GM12878 (cell line): ENCODE measurements at regions not wholly inside any gene's neighbourhood (a gene's known extent, or its start where the extent isn't known, plus 50 kb on each side); places are given as distances from the start of the nearest gene placed in this dataset.

Source experiments
- CHD2 ChIP-seq: IDR thresholded peaks from 2 replicates; pipeline ENCODE4 v1.6.1; 2011; ENCODE audit warnings: low read depth, low read length, improper control_type of control experiment, borderline replicate concordance
- DPF2 ChIP-seq: fragments of 450-650 bp; IDR thresholded peaks from 2 replicates; pipeline ENCODE4 v1.6.1; 2017; ENCODE audit warnings: mild to moderate bottlenecking
- FOXM1 ChIP-seq: IDR thresholded peaks from 2 replicates; pipeline ENCODE4 v1.6.1; 2012; ENCODE audit warnings: low read depth, mild to moderate bottlenecking, inconsistent platforms, low read length, moderate library complexity
- MEF2B ChIP-seq: fragments of 450-650 bp; IDR thresholded peaks from 2 replicates; pipeline ENCODE4 v1.6.1; 2018; ENCODE audit warnings: mild to moderate bottlenecking, moderate library complexity; ENCODE audit not compliant: partially characterized antibody, poor library complexity, severe bottlenecking
- SIX5 ChIP-seq: IDR thresholded peaks from 2 replicates; pipeline ENCODE4 v1.6.1; 2011; ENCODE audit warnings: mild to moderate bottlenecking, low read depth, low read length, moderate library complexity; ENCODE audit not compliant: severe bottlenecking
- SMC3 ChIP-seq: IDR thresholded peaks from 2 replicates; pipeline ENCODE4 v1.6.1; 2011; ENCODE audit warnings: low read length, improper control_type of control experiment, borderline replicate concordance
- WRNIP1 ChIP-seq: IDR thresholded peaks from 2 replicates; pipeline ENCODE4 v1.6.1; 2011; ENCODE audit warnings: low read depth, low read length, improper control_type of control experiment, borderline replicate concordance
- TF ChIP-seq, protein P1 (sequence below): IDR thresholded peaks from 2 replicates; pipeline ENCODE4 v1.6.1; 2012; ENCODE audit warnings: improper control_type of control experiment, low read depth, low read length; ENCODE audit not compliant: insufficient replicate concordance
- TF ChIP-seq, protein P2 (sequence below): fragments of 450-650 bp; formaldehyde crosslinking; IDR thresholded peaks from 2 replicates; pipeline ENCODE4 v1.5.0; 2022; ENCODE audit warnings: mild to moderate bottlenecking, missing genetic modification characterization
- TF ChIP-seq, protein P3 (sequence below): fragments of 450-650 bp; IDR thresholded peaks from 2 replicates; pipeline ENCODE4 v1.6.1; 2018; ENCODE audit warnings: mild to moderate bottlenecking, low read depth, moderate library complexity; ENCODE audit not compliant: partially characterized antibody
- TF ChIP-seq, protein P4 (sequence below): fragments of 450-650 bp; formaldehyde crosslinking; IDR thresholded peaks from 2 replicates; pipeline ENCODE4 v1.4.0; 2020; ENCODE audit warnings: mild to moderate bottlenecking, moderate library complexity

DNA sequence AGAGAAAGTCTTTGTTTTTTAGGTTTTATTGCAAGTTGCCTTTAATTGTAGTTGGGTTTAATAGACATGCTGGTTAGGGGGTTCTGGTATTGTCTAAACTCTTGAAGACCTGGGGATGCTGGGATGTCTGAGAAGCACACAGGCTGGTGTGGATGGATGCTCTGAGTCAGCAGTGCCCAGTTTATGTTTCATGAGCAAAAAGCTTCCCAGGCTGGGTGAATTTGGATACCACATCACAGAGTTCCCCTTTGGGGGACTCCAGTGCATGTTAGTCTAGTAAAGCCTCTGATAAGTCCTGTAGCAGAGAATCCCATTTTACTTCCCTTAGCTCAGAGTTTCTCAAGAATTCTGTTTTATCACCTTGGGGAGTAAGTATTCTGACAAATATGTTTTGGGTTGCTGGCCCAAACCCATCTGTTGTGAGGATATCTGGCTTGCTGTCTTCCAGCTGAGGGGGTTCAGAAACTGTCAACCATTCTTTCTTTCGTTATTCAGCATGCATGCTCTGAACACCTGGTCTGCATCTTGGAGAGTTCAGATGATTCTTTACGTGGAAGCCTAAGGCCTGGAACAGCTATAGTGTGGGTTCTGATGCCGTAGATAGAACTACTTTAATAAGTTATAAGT, 509.1 kb downstream of the VRK1 start (continued):
- TF ChIP-seq, protein P1, sequence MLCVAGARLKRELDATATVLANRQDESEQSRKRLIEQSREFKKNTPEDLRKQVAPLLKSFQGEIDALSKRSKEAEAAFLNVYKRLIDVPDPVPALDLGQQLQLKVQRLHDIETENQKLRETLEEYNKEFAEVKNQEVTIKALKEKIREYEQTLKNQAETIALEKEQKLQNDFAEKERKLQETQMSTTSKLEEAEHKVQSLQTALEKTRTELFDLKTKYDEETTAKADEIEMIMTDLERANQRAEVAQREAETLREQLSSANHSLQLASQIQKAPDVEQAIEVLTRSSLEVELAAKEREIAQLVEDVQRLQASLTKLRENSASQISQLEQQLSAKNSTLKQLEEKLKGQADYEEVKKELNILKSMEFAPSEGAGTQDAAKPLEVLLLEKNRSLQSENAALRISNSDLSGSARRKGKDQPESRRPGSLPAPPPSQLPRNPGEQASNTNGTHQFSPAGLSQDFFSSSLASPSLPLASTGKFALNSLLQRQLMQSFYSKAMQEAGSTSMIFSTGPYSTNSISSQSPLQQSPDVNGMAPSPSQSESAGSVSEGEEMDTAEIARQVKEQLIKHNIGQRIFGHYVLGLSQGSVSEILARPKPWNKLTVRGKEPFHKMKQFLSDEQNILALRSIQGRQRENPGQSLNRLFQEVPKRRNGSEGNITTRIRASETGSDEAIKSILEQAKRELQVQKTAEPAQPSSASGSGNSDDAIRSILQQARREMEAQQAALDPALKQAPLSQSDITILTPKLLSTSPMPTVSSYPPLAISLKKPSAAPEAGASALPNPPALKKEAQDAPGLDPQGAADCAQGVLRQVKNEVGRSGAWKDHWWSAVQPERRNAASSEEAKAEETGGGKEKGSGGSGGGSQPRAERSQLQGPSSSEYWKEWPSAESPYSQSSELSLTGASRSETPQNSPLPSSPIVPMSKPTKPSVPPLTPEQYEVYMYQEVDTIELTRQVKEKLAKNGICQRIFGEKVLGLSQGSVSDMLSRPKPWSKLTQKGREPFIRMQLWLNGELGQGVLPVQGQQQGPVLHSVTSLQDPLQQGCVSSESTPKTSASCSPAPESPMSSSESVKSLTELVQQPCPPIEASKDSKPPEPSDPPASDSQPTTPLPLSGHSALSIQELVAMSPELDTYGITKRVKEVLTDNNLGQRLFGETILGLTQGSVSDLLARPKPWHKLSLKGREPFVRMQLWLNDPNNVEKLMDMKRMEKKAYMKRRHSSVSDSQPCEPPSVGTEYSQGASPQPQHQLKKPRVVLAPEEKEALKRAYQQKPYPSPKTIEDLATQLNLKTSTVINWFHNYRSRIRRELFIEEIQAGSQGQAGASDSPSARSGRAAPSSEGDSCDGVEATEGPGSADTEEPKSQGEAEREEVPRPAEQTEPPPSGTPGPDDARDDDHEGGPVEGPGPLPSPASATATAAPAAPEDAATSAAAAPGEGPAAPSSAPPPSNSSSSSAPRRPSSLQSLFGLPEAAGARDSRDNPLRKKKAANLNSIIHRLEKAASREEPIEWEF = no peak
- TF ChIP-seq WRNIP1 (no peak), FOXM1 (peak; percentile 10; the same call in 1 of the 2 replicates), SIX5 (no peak), DPF2 (0 out of 2 replicates have a peak, but pooled peaks have one; percentile 13), MEF2B (no peak), CHD2 (no peak), SMC3 (no peak)
- TF ChIP-seq, protein P2, sequence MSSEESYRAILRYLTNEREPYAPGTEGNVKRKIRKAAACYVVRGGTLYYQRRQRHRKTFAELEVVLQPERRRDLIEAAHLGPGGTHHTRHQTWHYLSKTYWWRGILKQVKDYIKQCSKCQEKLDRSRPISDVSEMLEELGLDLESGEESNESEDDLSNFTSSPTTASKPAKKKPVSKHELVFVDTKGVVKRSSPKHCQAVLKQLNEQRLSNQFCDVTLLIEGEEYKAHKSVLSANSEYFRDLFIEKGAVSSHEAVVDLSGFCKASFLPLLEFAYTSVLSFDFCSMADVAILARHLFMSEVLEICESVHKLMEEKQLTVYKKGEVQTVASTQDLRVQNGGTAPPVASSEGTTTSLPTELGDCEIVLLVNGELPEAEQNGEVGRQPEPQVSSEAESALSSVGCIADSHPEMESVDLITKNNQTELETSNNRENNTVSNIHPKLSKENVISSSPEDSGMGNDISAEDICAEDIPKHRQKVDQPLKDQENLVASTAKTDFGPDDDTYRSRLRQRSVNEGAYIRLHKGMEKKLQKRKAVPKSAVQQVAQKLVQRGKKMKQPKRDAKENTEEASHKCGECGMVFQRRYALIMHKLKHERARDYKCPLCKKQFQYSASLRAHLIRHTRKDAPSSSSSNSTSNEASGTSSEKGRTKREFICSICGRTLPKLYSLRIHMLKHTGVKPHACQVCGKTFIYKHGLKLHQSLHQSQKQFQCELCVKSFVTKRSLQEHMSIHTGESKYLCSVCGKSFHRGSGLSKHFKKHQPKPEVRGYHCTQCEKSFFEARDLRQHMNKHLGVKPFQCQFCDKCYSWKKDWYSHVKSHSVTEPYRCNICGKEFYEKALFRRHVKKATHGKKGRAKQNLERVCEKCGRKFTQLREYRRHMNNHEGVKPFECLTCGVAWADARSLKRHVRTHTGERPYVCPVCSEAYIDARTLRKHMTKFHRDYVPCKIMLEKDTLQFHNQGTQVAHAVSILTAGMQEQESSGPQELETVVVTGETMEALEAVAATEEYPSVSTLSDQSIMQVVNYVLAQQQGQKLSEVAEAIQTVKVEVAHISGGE (CRISPR knock-in tag) = no peak
- TF ChIP-seq, protein P3, sequence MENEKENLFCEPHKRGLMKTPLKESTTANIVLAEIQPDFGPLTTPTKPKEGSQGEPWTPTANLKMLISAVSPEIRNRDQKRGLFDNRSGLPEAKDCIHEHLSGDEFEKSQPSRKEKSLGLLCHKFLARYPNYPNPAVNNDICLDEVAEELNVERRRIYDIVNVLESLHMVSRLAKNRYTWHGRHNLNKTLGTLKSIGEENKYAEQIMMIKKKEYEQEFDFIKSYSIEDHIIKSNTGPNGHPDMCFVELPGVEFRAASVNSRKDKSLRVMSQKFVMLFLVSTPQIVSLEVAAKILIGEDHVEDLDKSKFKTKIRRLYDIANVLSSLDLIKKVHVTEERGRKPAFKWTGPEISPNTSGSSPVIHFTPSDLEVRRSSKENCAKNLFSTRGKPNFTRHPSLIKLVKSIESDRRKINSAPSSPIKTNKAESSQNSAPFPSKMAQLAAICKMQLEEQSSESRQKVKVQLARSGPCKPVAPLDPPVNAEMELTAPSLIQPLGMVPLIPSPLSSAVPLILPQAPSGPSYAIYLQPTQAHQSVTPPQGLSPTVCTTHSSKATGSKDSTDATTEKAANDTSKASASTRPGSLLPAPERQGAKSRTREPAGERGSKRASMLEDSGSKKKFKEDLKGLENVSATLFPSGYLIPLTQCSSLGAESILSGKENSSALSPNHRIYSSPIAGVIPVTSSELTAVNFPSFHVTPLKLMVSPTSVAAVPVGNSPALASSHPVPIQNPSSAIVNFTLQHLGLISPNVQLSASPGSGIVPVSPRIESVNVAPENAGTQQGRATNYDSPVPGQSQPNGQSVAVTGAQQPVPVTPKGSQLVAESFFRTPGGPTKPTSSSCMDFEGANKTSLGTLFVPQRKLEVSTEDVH = no peak
- TF ChIP-seq, protein P4, sequence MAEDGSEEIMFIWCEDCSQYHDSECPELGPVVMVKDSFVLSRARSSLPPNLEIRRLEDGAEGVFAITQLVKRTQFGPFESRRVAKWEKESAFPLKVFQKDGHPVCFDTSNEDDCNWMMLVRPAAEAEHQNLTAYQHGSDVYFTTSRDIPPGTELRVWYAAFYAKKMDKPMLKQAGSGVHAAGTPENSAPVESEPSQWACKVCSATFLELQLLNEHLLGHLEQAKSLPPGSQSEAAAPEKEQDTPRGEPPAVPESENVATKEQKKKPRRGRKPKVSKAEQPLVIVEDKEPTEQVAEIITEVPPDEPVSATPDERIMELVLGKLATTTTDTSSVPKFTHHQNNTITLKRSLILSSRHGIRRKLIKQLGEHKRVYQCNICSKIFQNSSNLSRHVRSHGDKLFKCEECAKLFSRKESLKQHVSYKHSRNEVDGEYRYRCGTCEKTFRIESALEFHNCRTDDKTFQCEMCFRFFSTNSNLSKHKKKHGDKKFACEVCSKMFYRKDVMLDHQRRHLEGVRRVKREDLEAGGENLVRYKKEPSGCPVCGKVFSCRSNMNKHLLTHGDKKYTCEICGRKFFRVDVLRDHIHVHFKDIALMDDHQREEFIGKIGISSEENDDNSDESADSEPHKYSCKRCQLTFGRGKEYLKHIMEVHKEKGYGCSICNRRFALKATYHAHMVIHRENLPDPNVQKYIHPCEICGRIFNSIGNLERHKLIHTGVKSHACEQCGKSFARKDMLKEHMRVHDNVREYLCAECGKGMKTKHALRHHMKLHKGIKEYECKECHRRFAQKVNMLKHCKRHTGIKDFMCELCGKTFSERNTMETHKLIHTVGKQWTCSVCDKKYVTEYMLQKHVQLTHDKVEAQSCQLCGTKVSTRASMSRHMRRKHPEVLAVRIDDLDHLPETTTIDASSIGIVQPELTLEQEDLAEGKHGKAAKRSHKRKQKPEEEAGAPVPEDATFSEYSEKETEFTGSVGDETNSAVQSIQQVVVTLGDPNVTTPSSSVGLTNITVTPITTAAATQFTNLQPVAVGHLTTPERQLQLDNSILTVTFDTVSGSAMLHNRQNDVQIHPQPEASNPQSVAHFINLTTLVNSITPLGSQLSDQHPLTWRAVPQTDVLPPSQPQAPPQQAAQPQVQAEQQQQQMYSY = no peak
